ENCODE measurements at regions not wholly inside any gene's neighbourhood (a gene's known extent, or its start where the extent isn't known, plus 50 kb on each side); places are given as distances from the start of the nearest gene placed in this dataset.

DNA sequence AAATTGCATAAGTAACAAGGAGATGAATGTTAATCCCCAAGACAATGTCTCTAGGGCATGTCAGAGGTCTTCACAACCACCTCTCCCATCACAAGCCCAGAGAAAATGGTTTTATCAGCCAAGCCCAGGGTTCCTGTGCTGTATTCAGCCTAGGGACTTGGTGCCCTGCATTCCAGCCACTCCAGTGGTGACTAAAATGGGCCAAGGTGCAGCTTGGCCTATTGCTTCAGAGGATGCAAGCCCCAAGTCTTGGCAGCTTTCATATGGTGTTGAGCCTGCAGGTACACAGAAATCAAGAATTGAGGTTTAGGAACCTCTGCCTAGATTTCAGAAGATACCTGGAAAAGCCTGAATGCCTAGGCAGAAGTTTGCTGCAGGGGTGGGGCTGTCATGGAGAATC is 1118.6 kb downstream of the PLA2G4A start (continued):
- TF ChIP-seq, protein P1, sequence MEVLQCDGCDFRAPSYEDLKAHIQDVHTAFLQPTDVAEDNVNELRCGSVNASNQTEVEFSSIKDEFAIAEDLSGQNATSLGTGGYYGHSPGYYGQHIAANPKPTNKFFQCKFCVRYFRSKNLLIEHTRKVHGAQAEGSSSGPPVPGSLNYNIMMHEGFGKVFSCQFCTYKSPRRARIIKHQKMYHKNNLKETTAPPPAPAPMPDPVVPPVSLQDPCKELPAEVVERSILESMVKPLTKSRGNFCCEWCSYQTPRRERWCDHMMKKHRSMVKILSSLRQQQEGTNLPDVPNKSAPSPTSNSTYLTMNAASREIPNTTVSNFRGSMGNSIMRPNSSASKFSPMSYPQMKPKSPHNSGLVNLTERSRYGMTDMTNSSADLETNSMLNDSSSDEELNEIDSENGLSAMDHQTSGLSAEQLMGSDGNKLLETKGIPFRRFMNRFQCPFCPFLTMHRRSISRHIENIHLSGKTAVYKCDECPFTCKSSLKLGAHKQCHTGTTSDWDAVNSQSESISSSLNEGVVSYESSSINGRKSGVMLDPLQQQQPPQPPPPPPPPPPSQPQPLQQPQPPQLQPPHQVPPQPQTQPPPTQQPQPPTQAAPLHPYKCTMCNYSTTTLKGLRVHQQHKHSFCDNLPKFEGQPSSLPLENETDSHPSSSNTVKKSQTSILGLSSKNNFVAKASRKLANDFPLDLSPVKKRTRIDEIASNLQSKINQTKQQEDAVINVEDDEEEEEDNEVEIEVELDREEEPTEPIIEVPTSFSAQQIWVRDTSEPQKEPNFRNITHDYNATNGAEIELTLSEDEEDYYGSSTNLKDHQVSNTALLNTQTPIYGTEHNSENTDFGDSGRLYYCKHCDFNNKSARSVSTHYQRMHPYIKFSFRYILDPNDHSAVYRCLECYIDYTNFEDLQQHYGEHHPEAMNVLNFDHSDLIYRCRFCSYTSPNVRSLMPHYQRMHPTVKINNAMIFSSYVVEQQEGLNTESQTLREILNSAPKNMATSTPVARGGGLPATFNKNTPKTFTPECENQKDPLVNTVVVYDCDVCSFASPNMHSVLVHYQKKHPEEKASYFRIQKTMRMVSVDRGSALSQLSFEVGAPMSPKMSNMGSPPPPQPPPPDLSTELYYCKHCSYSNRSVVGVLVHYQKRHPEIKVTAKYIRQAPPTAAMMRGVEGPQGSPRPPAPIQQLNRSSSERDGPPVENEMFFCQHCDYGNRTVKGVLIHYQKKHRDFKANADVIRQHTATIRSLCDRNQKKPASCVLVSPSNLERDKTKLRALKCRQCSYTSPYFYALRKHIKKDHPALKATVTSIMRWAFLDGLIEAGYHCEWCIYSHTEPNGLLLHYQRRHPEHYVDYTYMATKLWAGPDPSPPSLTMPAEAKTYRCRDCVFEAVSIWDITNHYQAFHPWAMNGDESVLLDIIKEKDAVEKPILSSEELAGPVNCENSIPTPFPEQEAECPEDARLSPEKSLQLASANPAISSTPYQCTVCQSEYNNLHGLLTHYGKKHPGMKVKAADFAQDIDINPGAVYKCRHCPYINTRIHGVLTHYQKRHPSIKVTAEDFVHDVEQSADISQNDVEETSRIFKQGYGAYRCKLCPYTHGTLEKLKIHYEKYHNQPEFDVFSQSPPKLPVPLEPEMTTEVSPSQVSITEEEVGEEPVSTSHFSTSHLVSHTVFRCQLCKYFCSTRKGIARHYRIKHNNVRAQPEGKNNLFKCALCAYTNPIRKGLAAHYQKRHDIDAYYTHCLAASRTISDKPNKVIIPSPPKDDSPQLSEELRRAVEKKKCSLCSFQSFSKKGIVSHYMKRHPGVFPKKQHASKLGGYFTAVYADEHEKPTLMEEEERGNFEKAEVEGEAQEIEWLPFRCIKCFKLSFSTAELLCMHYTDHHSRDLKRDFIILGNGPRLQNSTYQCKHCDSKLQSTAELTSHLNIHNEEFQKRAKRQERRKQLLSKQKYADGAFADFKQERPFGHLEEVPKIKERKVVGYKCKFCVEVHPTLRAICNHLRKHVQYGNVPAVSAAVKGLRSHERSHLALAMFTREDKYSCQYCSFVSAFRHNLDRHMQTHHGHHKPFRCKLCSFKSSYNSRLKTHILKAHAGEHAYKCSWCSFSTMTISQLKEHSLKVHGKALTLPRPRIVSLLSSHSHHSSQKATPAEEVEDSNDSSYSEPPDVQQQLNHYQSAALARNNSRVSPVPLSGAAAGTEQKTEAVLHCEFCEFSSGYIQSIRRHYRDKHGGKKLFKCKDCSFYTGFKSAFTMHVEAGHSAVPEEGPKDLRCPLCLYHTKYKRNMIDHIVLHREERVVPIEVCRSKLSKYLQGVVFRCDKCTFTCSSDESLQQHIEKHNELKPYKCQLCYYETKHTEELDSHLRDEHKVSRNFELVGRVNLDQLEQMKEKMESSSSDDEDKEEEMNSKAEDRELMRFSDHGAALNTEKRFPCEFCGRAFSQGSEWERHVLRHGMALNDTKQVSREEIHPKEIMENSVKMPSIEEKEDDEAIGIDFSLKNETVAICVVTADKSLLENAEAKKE (CRISPR knock-in tag; IDR thresholded peaks at IDR 0.05): no peak
- TF ChIP-seq CREB1 (CRISPR knock-in tag; IDR thresholded peaks at IDR 0.05; ENCODE audit: low read depth) (no peak), NANOG (IDR thresholded peaks at IDR 0.05; ENCODE audit: borderline replicate concordance) (no peak)
- TF ChIP-seq, protein P2, sequence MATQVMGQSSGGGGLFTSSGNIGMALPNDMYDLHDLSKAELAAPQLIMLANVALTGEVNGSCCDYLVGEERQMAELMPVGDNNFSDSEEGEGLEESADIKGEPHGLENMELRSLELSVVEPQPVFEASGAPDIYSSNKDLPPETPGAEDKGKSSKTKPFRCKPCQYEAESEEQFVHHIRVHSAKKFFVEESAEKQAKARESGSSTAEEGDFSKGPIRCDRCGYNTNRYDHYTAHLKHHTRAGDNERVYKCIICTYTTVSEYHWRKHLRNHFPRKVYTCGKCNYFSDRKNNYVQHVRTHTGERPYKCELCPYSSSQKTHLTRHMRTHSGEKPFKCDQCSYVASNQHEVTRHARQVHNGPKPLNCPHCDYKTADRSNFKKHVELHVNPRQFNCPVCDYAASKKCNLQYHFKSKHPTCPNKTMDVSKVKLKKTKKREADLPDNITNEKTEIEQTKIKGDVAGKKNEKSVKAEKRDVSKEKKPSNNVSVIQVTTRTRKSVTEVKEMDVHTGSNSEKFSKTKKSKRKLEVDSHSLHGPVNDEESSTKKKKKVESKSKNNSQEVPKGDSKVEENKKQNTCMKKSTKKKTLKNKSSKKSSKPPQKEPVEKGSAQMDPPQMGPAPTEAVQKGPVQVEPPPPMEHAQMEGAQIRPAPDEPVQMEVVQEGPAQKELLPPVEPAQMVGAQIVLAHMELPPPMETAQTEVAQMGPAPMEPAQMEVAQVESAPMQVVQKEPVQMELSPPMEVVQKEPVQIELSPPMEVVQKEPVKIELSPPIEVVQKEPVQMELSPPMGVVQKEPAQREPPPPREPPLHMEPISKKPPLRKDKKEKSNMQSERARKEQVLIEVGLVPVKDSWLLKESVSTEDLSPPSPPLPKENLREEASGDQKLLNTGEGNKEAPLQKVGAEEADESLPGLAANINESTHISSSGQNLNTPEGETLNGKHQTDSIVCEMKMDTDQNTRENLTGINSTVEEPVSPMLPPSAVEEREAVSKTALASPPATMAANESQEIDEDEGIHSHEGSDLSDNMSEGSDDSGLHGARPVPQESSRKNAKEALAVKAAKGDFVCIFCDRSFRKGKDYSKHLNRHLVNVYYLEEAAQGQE (IDR thresholded peaks at IDR 0.05; ENCODE audit: unreplicated experiment): no peak

DNA sequence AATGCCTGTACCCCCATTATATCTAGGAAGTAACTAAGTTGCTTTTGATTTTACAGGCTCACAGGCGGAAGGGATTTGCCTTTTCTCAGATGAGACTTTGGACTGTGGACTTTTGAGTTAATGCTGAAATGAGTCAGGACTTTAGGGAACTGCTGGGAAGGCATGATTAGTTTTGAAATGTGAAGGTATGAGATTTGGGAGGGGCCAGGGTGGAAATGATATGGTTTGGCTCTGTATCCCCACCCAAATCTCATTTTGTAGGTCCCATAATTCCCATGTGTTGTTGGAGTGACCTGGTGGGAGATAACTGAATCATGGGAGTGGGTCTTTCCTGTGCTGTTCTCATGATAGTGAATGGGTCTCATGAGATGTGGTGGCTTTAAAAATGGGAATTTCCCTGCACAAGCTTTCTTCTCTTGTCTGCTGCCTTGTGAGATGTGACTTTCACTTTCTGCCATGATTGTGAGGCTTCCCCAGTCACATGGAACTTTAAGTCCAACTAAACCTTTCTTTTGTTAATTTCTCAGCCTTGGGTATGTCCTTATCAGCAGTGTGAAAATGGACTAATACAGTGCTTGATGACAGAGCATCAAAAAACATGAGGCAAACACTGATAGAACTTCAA is 1119.5 kb downstream of the PLA2G4A start:
- Histone ChIP-seq H3K4me3 (no peak overlapping the region), H3K79me2 (replicated peaks; ENCODE audit: insufficient read depth) (no peaks in the 10 kb centered on the region), H3K27me3 (ENCODE audit: insufficient read depth) (no peaks in the 10 kb centered on the region), H3K4me1 (ENCODE audit: insufficient read depth) (no peaks in the 10 kb centered on the region), H4K20me1 (replicated peaks; ENCODE audit: insufficient read depth) (no peaks in the 10 kb centered on the region), H3K27ac (ENCODE audit: low read depth) (no peak overlapping the region), H3K36me3 (ENCODE audit: insufficient read depth) (peaks cover 4% of the 10 kb centered on the region; the same call in 1 of the 2 replicates), H2AFZ (no peak overlapping the region), H3K4me2 (no peak overlapping the region), H3F3A (replicated peaks; ENCODE audit: low read depth) (no peaks in the 10 kb centered on the region), H3K9me2 (ENCODE audit: insufficient read depth) (peaks cover 11% of the 10 kb centered on the region)
- no peak for ATAC-seq
- no peak overlapping the region for H3K27ac Mint-ChIP-seq
- H3K4me3 Mint-ChIP-seq: no peak overlapping the region
- H3K4me1 Mint-ChIP-seq: peaks cover 1% of the 10 kb centered on the region; the same call in 2 of the 3 replicates
- H3K36me3 Mint-ChIP-seq (ENCODE audit: low read depth): peaks cover 53% of the 10 kb centered on the region
- no peaks in the 10 kb centered on the region for H3K27me3 Mint-ChIP-seq (ENCODE audit: insufficient read depth, low read depth, poor library complexity)
- DNase-seq (ENCODE audit: low spot score): no peak
- H3K9me3 Mint-ChIP-seq: peaks cover 58% of the 10 kb centered on the region
- TF ChIP-seq JUNB (IDR thresholded peaks at IDR 0.05; ENCODE audit: unreplicated experiment) (no peak), CTCF (conservative IDR thresholded peaks at IDR 0.05; ENCODE audit: low read depth in 2 of 2) (no peak), ZNF331 (CRISPR knock-in tag; IDR thresholded peaks at IDR 0.05; ENCODE audit: low read depth) (no peak), POLR2AphosphoS5 (IDR thresholded peaks at IDR 0.05; ENCODE audit: low read depth) (no peak), ZNF114 (CRISPR knock-in tag; IDR thresholded peaks at IDR 0.05) (no peak)
- TF ChIP-seq, protein P2 (IDR thresholded peaks at IDR 0.05; ENCODE audit: unreplicated experiment): no peak

All from GM23338 (cell line).